ENCODE measurements at regions not wholly inside any gene's neighbourhood (a gene's known extent, or its start where the extent isn't known, plus 50 kb on each side); places are given as distances from the start of the nearest gene placed in this dataset.

- H3K79me2 ChIP-seq (ENCODE audit: control insufficient read depth, insufficient read depth, low read length), result no peaks in the 10 kb centered on the region
- H3K9me1 ChIP-seq (replicated peaks; ENCODE audit: control insufficient read depth, extremely low read depth, insufficient read depth, low read length), result no peaks in the 10 kb centered on the region
- no peaks in the 10 kb centered on the region for H3K36me3 ChIP-seq (ENCODE audit: control insufficient read depth in 2 of 2, extremely low read depth in 1 of 2, insufficient read depth in 2 of 2, low read length in 2 of 2)
- no peak for FAIRE-seq
- H3K9ac ChIP-seq (replicated peaks; ENCODE audit: extremely low read depth, insufficient read depth, low read length), result no peak overlapping the region
- peaks cover 4% of the 10 kb centered on the region for H3K9me3 ChIP-seq (replicated peaks; ENCODE audit: control insufficient read depth, insufficient read depth, low read length)
- H3K4me1 ChIP-seq (ENCODE audit: control insufficient read depth, extremely low read depth, insufficient read depth, low read length), result no peaks in the 10 kb centered on the region
- no peak overlapping the region for H3K27ac ChIP-seq (ENCODE audit: insufficient read depth, low read depth, low read length)
- dilution Hi-C loops (cut with MboI; ENCODE audit: extremely low pct_ligation_motif_present, low sequenced_read_pairs), result no loop called here
- H3K4me3 ChIP-seq (replicated peaks in 1 of 3; ENCODE audit: insufficient read depth in 1 of 3, low read depth in 1 of 3, low read length in 3 of 3), result no peak overlapping the region
- CTCF ChIA-PET, result no interaction called here
- POLR2A ChIA-PET, result no interaction called here
- H2AFZ ChIP-seq (ENCODE audit: low read depth, low read length), result no peak overlapping the region
- intact Hi-C loops (cut with micrococcal nuclease), result no loop called here
- BruUV-seq (replicated peaks), result no TSS peak
- TF ChIP-seq POLR2AphosphoS5 (IDR thresholded peaks at IDR 0.05; ENCODE audit: insufficient read depth, low read depth, low read length), result no peak
- TF ChIP-seq GATA2 (IDR thresholded peaks at IDR 0.05; ENCODE audit: insufficient read depth, insufficient read length, low read depth, low read length), result no peak
- no peak for TF ChIP-seq JUN (IDR thresholded peaks at IDR 0.05; ENCODE audit: borderline replicate concordance, insufficient read depth, insufficient read length, low read depth)
- no peak for TF ChIP-seq MYC (IDR thresholded peaks at IDR 0.05; ENCODE audit: low read depth, low read length)
- TF ChIP-seq CTCF (IDR thresholded peaks at IDR 0.05; ENCODE audit: extremely low read depth in 1 of 2, insufficient read depth in 1 of 2, low read depth in 1 of 2, low read length in 2 of 2), result no peak
- no peak for TF ChIP-seq FOS (IDR thresholded peaks at IDR 0.05; ENCODE audit: borderline replicate concordance, insufficient read depth, low read length)
- no peak for TF ChIP-seq POLR2A (IDR thresholded peaks at IDR 0.05; ENCODE audit: low read depth, low read length)
- no peak for TF ChIP-seq EZH2 (IDR thresholded peaks at IDR 0.05; ENCODE audit: borderline replicate concordance, low read depth, low read length, severe bottlenecking)
- TF ChIP-seq MAX (IDR thresholded peaks at IDR 0.05; ENCODE audit: insufficient read depth, insufficient read length), result no peak
- DNase-seq (ENCODE audit: low read depth, low spot score), result no peak
- H3K27me3 ChIP-seq (ENCODE audit: control insufficient read depth in 2 of 2, insufficient read depth in 2 of 2, low read length in 2 of 2), result no peaks in the 10 kb centered on the region
- H3K4me2 ChIP-seq (ENCODE audit: insufficient read depth, low read length), result no peak overlapping the region
- H4K20me1 ChIP-seq (replicated peaks; ENCODE audit: control insufficient read depth, extremely low read depth, insufficient read depth, low read length), result no peaks in the 10 kb centered on the region
Observed at GRCh38 chr19:28963486-28964250, 249.3 kb downstream of the UQCRFS1 start.

Measured in endothelial cell of umbilical vein (primary cell).